Stimulated activated CD4-positive, alpha-beta T cell treated with anti-CD3 and anti-CD28 coated beads, Interleukin-4, amount 100 ng/mL, for 4 hours (primary cell): ENCODE measurements at regions not wholly inside any gene's neighbourhood (a gene's known extent, or its start where the extent isn't known, plus 50 kb on each side); places are given as distances from the start of the nearest gene placed in this dataset.
"Not testable (repeated sequence)": the region's sequence is repeated elsewhere in the genome, so short reads cannot be mapped to it uniquely, and the experiment has no call there.

Source experiments
- DNase-seq, 2 experiments: peaks; one replicate each; pipeline ENCODE4 v3.0.0-alpha.2; 2020

- not testable (repeated sequence) for DNase-seq
Measured at GRCh38 chrX:140633105-140633504, 76.5 kb upstream of the LINC00632 start.

- DNase-seq: no peak
Measured at GRCh38 chrX:140608111-140608510, 101.4 kb upstream of the LINC00632 start.

GRCh38 chrX:140602140-140602539, 97.3 kb upstream of the SOX3 start:
- DNase-seq: no peak

- no peak for DNase-seq
Measured at GRCh38 chrX:140599851-140600250, 95.0 kb upstream of the SOX3 start.

GRCh38 chrX:140589657-140590056, 84.8 kb upstream of the SOX3 start:
- no peak for DNase-seq

GRCh38 chrX:140586951-140587350, 82.1 kb upstream of the SOX3 start:
- DNase-seq: no peak

- no peak for DNase-seq
Measured at GRCh38 chrX:140580478-140580877, 75.6 kb upstream of the SOX3 start.

- DNase-seq: peak in 1 of 2 experiments; percentile 1
Measured at GRCh38 chrX:140572724-140573123, 67.9 kb upstream of the SOX3 start.

GRCh38 chrX:140563893-140564292, 59.0 kb upstream of the SOX3 start:
- DNase-seq: no peak
